BE2C (cell line): ENCODE measurements at regions not wholly inside any gene's neighbourhood (a gene's known extent, or its start where the extent isn't known, plus 50 kb on each side); places are given as distances from the start of the nearest gene placed in this dataset.
"Not testable (repeated sequence)": the region's sequence is repeated elsewhere in the genome, so short reads cannot be mapped to it uniquely, and the experiment has no call there.

ENCODE experiments used
- DNase-seq: peaks from one replicate; pipeline ENCODE4 v3.0.0-alpha.2; 2020
- H3K27me3 ChIP-seq: fragments of 250-450 bp; sonication (Bioruptor Pico); 2 replicates; pipeline ENCODE4 v1.5.1; 2020; ENCODE audit warnings: mild to moderate bottlenecking
- H3K36me3 ChIP-seq: fragments of 250-450 bp; sonication (Bioruptor Pico); 2 replicates; pipeline ENCODE4 v1.5.1; 2020; ENCODE audit warnings: mild to moderate bottlenecking
- H3K4me1 ChIP-seq: fragments of 250-450 bp; sonication (Bioruptor Pico); 2 replicates; pipeline ENCODE4 v1.5.1; 2020
- H3K4me3 ChIP-seq: 2 replicates; pipeline ENCODE4 v1.5.1; 2011; ENCODE audit warnings: low read depth, low read length
- H3K9me3 ChIP-seq: fragments of 250-450 bp; sonication (Bioruptor Pico); 2 replicates; pipeline ENCODE4 v1.5.1; 2020
- CTCF ChIP-seq: IDR thresholded peaks from 2 replicates; pipeline ENCODE4 v1.5.1; 2012; ENCODE audit warnings: mild to moderate bottlenecking, low read depth, low read length

- Histone ChIP-seq H3K4me3 (no peak overlapping the region), H3K9me3 (no peaks in the 10 kb centered on the region; the same call in 1 of the 2 replicates), H3K36me3 (no peaks in the 10 kb centered on the region), H3K27me3 (no peaks in the 10 kb centered on the region), H3K4me1 (no peaks in the 10 kb centered on the region)
- TF ChIP-seq CTCF: no peak
- no peak for DNase-seq
These were observed 312.2 kb downstream of the BTBD3 start for GRCh38 chr20:12229891-12230290.

- no peaks in the 10 kb centered on the region; the same call in 1 of the 2 replicates for H3K9me3 ChIP-seq
- DNase-seq: no peak
- no peaks in the 10 kb centered on the region; the same call in 1 of the 2 replicates for H3K4me1 ChIP-seq
- no peaks in the 10 kb centered on the region for H3K36me3 ChIP-seq
- TF ChIP-seq CTCF: no peak
- H3K4me3 ChIP-seq: no peak overlapping the region
- no peaks in the 10 kb centered on the region for H3K27me3 ChIP-seq
These were observed 320.1 kb downstream of the BTBD3 start for GRCh38 chr20:12237772-12238171.

- TF ChIP-seq CTCF: no peak
- DNase-seq: no peak
- Histone ChIP-seq H3K27me3 (no peaks in the 10 kb centered on the region), H3K4me1 (no peaks in the 10 kb centered on the region; the same call in 1 of the 2 replicates), H3K36me3 (no peaks in the 10 kb centered on the region), H3K9me3 (no peaks in the 10 kb centered on the region), H3K4me3 (no peak overlapping the region)
These were observed 323.4 kb downstream of the BTBD3 start for GRCh38 chr20:12241065-12241464.

GRCh38 chr20:12243327-12243726, 325.6 kb downstream of the BTBD3 start:
- H3K27me3 ChIP-seq: no peaks in the 10 kb centered on the region
- no peaks in the 10 kb centered on the region for H3K36me3 ChIP-seq
- H3K4me3 ChIP-seq: no peak overlapping the region
- no peak for TF ChIP-seq CTCF
- no peak for DNase-seq
- H3K9me3 ChIP-seq: no peaks in the 10 kb centered on the region
- H3K4me1 ChIP-seq: no peaks in the 10 kb centered on the region; the same call in 1 of the 2 replicates

- no peaks in the 10 kb centered on the region for H3K9me3 ChIP-seq
- no peaks in the 10 kb centered on the region for H3K4me1 ChIP-seq
- TF ChIP-seq CTCF: no peak
- H3K36me3 ChIP-seq: no peaks in the 10 kb centered on the region
- H3K27me3 ChIP-seq: no peaks in the 10 kb centered on the region
- no peak for DNase-seq
- no peak overlapping the region for H3K4me3 ChIP-seq
These were observed 330.8 kb downstream of the BTBD3 start for GRCh38 chr20:12248481-12248880.

- DNase-seq, H3K9me3 ChIP-seq, H3K4me3 ChIP-seq, H3K27me3 ChIP-seq, H3K36me3 ChIP-seq, H3K4me1 ChIP-seq: not testable (repeated sequence)
These were observed 333.0 kb downstream of the BTBD3 start for GRCh38 chr20:12250661-12251060.

- no peak for TF ChIP-seq CTCF
- no peaks in the 10 kb centered on the region for H3K9me3 ChIP-seq
- DNase-seq: no peak
- no peaks in the 10 kb centered on the region for H3K36me3 ChIP-seq
- H3K4me3 ChIP-seq: no peak overlapping the region
- H3K27me3 ChIP-seq: no peaks in the 10 kb centered on the region
- no peaks in the 10 kb centered on the region for H3K4me1 ChIP-seq
These were observed 335.1 kb downstream of the BTBD3 start for GRCh38 chr20:12252793-12253192.
